ENCODE measurements at regions not wholly inside any gene's neighbourhood (a gene's known extent, or its start where the extent isn't known, plus 50 kb on each side); places are given as distances from the start of the nearest gene placed in this dataset.
A peak's percentile ranks its signal among the peaks of the same experiment; 100 is the strongest.

DNA sequence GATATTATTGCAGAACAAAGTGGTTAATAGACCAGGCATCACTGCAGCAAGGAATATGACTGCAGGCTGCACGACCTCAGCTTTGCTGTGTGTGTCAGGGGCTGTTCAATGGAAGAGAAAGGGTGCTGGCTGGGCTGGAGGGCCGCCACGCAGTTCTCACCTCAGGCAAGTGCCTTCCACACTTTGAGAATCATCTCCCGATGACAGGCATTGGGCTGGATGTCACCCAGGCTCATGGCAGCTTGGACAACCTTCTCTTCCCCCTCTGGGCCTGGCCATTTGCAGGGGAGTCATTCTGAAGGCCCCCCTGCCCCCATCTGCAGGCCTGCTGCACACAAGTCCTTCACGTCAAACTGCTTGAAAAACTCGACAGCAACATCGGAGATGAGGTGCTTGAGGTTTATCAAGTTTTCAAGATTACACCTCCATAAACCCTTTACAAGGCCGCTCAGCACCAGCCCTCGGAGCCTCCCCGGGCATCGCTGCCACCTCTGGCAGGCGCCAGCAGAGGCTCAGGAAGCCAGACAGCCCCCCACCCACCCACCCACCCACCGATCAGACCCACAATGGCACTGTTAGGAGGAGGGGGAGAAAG, 165.9 kb upstream of the GSC start:
- Histone ChIP-seq H3K27me3 (ENCODE audit: control insufficient read depth, insufficient read depth, low read length) (no peaks in the 10 kb centered on the region; the same call in 1 of the 2 replicates), H3K36me3 (ENCODE audit: control insufficient read depth, insufficient read depth, low read length) (no peaks in the 10 kb centered on the region), H3K4me3 (ENCODE audit: low read depth, low read length) (no peak overlapping the region)
- TF ChIP-seq, protein P1, sequence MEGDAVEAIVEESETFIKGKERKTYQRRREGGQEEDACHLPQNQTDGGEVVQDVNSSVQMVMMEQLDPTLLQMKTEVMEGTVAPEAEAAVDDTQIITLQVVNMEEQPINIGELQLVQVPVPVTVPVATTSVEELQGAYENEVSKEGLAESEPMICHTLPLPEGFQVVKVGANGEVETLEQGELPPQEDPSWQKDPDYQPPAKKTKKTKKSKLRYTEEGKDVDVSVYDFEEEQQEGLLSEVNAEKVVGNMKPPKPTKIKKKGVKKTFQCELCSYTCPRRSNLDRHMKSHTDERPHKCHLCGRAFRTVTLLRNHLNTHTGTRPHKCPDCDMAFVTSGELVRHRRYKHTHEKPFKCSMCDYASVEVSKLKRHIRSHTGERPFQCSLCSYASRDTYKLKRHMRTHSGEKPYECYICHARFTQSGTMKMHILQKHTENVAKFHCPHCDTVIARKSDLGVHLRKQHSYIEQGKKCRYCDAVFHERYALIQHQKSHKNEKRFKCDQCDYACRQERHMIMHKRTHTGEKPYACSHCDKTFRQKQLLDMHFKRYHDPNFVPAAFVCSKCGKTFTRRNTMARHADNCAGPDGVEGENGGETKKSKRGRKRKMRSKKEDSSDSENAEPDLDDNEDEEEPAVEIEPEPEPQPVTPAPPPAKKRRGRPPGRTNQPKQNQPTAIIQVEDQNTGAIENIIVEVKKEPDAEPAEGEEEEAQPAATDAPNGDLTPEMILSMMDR (IDR thresholded peaks at IDR 0.05; ENCODE audit: insufficient read depth, low read depth, low read length) = no peak
- ChIA-PET CTCF (no interaction called here), POLR2A (no interaction called here)
- no peak for DNase-seq (ENCODE audit: low read depth)

DNA sequence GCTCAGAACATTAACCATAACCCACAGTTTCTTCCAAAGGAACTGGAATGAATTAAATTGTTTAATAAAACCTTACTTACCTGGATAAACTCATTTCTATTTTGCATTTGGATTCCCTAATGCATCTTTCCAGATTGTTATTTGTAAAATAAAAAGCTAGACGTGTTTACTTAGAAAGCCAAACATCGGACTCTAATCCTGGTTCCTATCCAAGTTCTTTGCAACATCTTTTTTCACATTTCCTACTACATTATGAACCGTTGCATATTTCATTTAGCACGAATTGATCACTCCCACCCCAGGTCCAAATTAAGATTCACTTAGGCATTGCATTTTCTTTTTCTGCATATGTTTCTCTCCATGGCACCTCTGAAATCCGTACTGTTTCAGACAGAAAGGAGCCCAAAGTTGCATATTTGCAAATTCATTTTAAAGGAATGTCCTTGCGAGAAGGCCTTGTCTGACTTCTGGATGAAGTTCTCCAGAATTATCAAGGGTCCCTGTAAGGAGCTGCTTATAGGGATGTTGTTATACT, 164.4 kb upstream of the GSC start:
- H3K4me3 ChIP-seq (ENCODE audit: low read depth, low read length) = no peak overlapping the region
- H3K36me3 ChIP-seq (ENCODE audit: control insufficient read depth, insufficient read depth, low read length) = no peaks in the 10 kb centered on the region
- TF ChIP-seq, protein P1 (IDR thresholded peaks at IDR 0.05; ENCODE audit: insufficient read depth, low read depth, low read length) = no peak
- no peaks in the 10 kb centered on the region; the same call in 1 of the 2 replicates for H3K27me3 ChIP-seq (ENCODE audit: control insufficient read depth, insufficient read depth, low read length)
- ChIA-PET CTCF (interaction anchor here (0.6 kb wide), 1 partner anchor 21 kb away, joined by 3 read pairs; no protein-coding TSS in a partner anchor), POLR2A (no interaction called here)
- no peak for DNase-seq (ENCODE audit: low read depth)

DNA sequence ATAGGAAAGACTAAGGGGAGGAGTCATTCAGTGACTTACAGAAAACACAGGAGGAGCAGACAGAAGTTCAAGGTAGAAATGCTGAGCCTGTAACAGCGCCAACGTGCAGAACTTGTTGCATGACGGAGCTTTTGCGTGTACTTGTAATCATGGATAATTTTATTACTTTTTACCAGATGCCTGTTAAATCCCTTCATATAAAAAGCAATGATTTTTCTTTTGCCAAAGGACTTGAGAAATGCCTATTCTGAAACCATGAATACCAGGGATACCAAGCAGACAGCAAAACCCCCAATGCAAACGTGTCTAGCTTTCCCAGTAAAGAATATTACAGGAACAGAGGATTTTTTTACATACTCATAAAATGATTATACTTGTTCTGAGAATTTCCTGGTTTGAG, 163.6 kb upstream of the GSC start:
- Histone ChIP-seq H3K36me3 (ENCODE audit: control insufficient read depth, insufficient read depth, low read length) (no peaks in the 10 kb centered on the region), H3K27me3 (ENCODE audit: control insufficient read depth, insufficient read depth, low read length) (no peaks in the 10 kb centered on the region; the same call in 1 of the 2 replicates), H3K4me3 (ENCODE audit: low read depth, low read length) (no peak overlapping the region)
- TF ChIP-seq, protein P1 (IDR thresholded peaks at IDR 0.05; ENCODE audit: insufficient read depth, low read depth, low read length) = no peak
- CTCF ChIA-PET = no interaction called here
- POLR2A ChIA-PET = no interaction called here
- peak; percentile 67 for DNase-seq (ENCODE audit: low read depth)

DNA sequence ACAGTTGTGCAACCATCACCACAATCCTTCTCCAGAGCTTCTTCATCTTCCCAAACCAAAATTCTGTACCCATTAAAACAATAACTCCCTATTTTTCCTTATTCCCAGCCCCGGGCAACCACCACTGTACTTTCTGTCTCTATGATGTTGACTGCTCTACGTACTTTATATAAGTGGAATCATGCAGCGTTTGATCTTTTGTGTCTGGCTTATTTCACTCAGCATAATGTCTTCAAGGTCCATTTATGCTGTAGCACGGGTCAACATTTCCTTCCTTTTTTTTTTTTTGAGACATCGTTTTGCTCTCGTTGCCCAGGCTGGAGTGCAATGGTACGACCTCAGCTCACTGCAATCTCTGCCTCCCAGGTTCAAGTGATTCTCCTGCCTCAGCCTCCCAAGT, 162.7 kb upstream of the GSC start:
- Histone ChIP-seq H3K27me3 (ENCODE audit: control insufficient read depth, insufficient read depth, low read length) (no peaks in the 10 kb centered on the region; the same call in 1 of the 2 replicates), H3K36me3 (ENCODE audit: control insufficient read depth, insufficient read depth, low read length) (no peaks in the 10 kb centered on the region), H3K4me3 (ENCODE audit: low read depth, low read length) (no peak overlapping the region)
- ChIA-PET CTCF (no interaction called here), POLR2A (no interaction called here)
- DNase-seq (ENCODE audit: low read depth) = no peak
- TF ChIP-seq, protein P1 (IDR thresholded peaks at IDR 0.05; ENCODE audit: insufficient read depth, low read depth, low read length) = no peak

DNA sequence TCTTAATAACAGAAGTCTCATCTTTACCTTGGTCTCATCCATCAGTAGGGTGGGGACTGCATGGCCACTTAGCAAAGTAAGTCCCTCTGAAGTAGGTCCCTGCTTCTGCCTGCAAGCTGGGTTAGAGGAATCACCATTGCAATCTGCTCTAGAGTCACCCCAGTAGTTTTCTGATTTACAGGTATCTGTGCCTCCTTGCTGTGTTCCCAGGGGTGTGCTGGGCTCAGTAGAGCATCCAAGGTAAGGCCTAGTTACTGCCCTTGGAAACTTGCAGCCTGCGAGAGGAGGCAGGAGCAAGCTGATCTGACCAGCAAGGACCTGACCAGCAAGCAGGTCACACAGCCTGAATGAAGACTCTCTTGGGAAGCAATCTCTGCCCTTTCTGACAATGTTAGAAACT, 160.8 kb upstream of the GSC start:
- H3K4me3 ChIP-seq (ENCODE audit: low read depth, low read length) = no peak overlapping the region
- no peaks in the 10 kb centered on the region for H3K36me3 ChIP-seq (ENCODE audit: control insufficient read depth, insufficient read depth, low read length)
- ChIA-PET CTCF (no interaction called here), POLR2A (no interaction called here)
- no peaks in the 10 kb centered on the region; the same call in 1 of the 2 replicates for H3K27me3 ChIP-seq (ENCODE audit: control insufficient read depth, insufficient read depth, low read length)
- TF ChIP-seq, protein P1 (IDR thresholded peaks at IDR 0.05; ENCODE audit: insufficient read depth, low read depth, low read length) = no peak
- no peak for DNase-seq (ENCODE audit: low read depth)

Data from BJ (cell line).